Transverse colon (tissue), 3 donors: ENCODE measurements at regions not wholly inside any gene's neighbourhood (a gene's known extent, or its start where the extent isn't known, plus 50 kb on each side); places are given as distances from the start of the nearest gene placed in this dataset.

Source experiments
- POLR2A ChIP-seq: fragments of 450-650 bp; IDR thresholded peaks from one replicate; pipeline ENCODE4 v1.6.1; 2016; ENCODE audit warnings: antibody characterized with exemption, mild to moderate bottlenecking, moderate library complexity
- TF ChIP-seq, protein P1 (sequence below), 5 experiments: fragments of 200-600 bp in 3 of 5; fragments of 450-650 bp in 2 of 5; sonication (generic) in 3 of 5; IDR thresholded peaks; 1 replicate in 2 of 5; 2 replicates in 3 of 5; pipeline ENCODE4 v1.5.1; 2016 to 2017; ENCODE audit warnings: antibody characterized with exemption in 5 of 5, inconsistent platforms in 3 of 5, mild to moderate bottlenecking in 2 of 5, moderate library complexity in 1 of 5

DNA sequence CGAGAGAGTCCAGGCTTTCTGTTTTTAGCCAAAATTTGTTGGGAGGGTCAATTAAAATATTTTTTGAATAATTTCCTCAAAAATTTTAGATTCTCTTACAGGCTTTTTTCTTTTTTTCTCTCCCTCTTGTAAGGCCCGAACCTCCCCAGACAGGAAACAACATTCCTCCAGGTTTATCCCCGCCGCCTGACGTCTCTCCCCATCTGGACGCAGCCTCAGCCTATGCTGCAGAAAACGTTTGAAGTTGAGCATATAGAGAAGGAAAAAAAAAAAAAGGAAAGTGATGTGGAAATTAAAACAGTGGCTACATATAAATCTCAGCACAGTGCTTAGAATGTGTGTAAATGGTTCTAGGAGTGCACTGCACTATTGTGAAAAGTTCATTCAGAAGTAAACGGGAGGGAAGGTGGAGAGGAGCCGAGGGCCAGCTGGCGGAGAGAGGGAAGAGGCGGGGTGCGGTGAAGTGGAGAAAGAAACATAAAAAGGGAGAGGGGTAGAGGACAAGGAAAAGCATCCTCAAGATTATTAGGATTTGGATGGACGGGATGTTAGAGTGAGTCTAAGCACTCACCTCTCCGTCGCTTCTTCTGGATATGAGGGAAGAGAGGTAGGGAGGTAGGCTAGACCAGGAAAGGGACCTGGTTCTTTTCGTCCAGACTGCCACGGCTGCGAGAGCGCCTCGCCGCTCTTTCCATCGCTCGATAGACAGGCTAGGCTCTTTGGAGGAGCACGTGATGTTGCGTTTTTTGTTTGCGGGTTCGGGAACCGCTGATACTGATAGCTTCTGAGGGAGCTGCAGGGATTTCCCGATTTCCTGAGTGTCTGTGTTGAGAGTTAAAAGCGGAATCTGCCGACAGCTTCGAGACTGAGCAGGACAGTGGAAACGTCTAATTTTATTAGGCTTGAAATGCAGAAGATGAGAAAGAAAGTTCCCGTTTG lies 98.7 kb downstream of the TRIM27 start:
- TF ChIP-seq, protein P1, sequence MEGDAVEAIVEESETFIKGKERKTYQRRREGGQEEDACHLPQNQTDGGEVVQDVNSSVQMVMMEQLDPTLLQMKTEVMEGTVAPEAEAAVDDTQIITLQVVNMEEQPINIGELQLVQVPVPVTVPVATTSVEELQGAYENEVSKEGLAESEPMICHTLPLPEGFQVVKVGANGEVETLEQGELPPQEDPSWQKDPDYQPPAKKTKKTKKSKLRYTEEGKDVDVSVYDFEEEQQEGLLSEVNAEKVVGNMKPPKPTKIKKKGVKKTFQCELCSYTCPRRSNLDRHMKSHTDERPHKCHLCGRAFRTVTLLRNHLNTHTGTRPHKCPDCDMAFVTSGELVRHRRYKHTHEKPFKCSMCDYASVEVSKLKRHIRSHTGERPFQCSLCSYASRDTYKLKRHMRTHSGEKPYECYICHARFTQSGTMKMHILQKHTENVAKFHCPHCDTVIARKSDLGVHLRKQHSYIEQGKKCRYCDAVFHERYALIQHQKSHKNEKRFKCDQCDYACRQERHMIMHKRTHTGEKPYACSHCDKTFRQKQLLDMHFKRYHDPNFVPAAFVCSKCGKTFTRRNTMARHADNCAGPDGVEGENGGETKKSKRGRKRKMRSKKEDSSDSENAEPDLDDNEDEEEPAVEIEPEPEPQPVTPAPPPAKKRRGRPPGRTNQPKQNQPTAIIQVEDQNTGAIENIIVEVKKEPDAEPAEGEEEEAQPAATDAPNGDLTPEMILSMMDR (IDR thresholded peaks at IDR 0.05): no peak
- TF ChIP-seq POLR2A: no peak
